ENCODE measurements at regions not wholly inside any gene's neighbourhood (a gene's known extent, or its start where the extent isn't known, plus 50 kb on each side); places are given as distances from the start of the nearest gene placed in this dataset.

- H3K36me3 ChIP-seq = no peaks in the 10 kb centered on the region
- H3K27me3 ChIP-seq = no peaks in the 10 kb centered on the region
- no peak overlapping the region for H2AFZ ChIP-seq (replicated peaks)
- no peaks in the 10 kb centered on the region for H3K9me3 ChIP-seq (ENCODE audit: low read depth)
- H3K9ac ChIP-seq = no peak overlapping the region
- TF ChIP-seq EZH2phosphoT487 (IDR thresholded peaks at IDR 0.05) (no peak), EZH2 (IDR thresholded peaks at IDR 0.05) (no peak), CTCF (IDR thresholded peaks at IDR 0.05) (no peak)
- no peak for DNase-seq (ENCODE audit: low spot score)
- Mint-ChIP-seq H3K4me3 (no peak overlapping the region), H3K27ac (no peak overlapping the region), H3K27me3 (ENCODE audit: insufficient read depth, low read depth) (peaks cover 7% of the 10 kb centered on the region), H3K4me1 (peaks cover 4% of the 10 kb centered on the region), H3K36me3 (peaks cover 10% of the 10 kb centered on the region), H3K9me3 (peaks cover 7% of the 10 kb centered on the region)
- H4K20me1 ChIP-seq (ENCODE audit: low read depth) = no peaks in the 10 kb centered on the region
- H3K4me2 ChIP-seq = no peak overlapping the region
- no peaks in the 10 kb centered on the region for H3K4me1 ChIP-seq
- H3F3A ChIP-seq (ENCODE audit: low read depth) = no peaks in the 10 kb centered on the region
- H3K79me2 ChIP-seq (ENCODE audit: low read depth) = no peaks in the 10 kb centered on the region
- no peak overlapping the region for H3K27ac ChIP-seq
- H3K4me3 ChIP-seq = no peak overlapping the region
Observed at GRCh38 chr18:39340418-39340817, 1774.8 kb upstream of the CELF4 start.

GRCh38 chr18:39329496-39330275 lies 1764.1 kb upstream of the CELF4 start:
- TF ChIP-seq EZH2 (IDR thresholded peaks at IDR 0.05) (no peak), CTCF (IDR thresholded peaks at IDR 0.05) (no peak), EZH2phosphoT487 (IDR thresholded peaks at IDR 0.05) (no peak)
- no peaks in the 10 kb centered on the region for H4K20me1 ChIP-seq (ENCODE audit: low read depth)
- DNase-seq (ENCODE audit: low spot score) = no peak
- no peak overlapping the region for H3K4me2 ChIP-seq
- no peak overlapping the region for H2AFZ ChIP-seq (replicated peaks)
- no peaks in the 10 kb centered on the region for H3K4me1 ChIP-seq
- no peaks in the 10 kb centered on the region for H3K9me3 ChIP-seq (ENCODE audit: low read depth)
- H3K9ac ChIP-seq = no peak overlapping the region
- H3K4me3 Mint-ChIP-seq = no peak overlapping the region
- H3K27me3 Mint-ChIP-seq (ENCODE audit: insufficient read depth, low read depth) = peaks cover 2% of the 10 kb centered on the region
- peaks cover 5% of the 10 kb centered on the region for H3F3A ChIP-seq (ENCODE audit: low read depth)
- H3K79me2 ChIP-seq (ENCODE audit: low read depth) = no peaks in the 10 kb centered on the region
- H3K9me3 Mint-ChIP-seq = no peaks in the 10 kb centered on the region
- no peak overlapping the region for H3K27ac ChIP-seq
- H3K27me3 ChIP-seq = no peaks in the 10 kb centered on the region
- peaks cover 4% of the 10 kb centered on the region for H3K4me1 Mint-ChIP-seq
- no peak overlapping the region for H3K4me3 ChIP-seq
- no peak overlapping the region for H3K27ac Mint-ChIP-seq
- no peaks in the 10 kb centered on the region for H3K36me3 ChIP-seq
- H3K36me3 Mint-ChIP-seq = no peaks in the 10 kb centered on the region

GRCh38 chr18:39326772-39327171 lies 1761.2 kb upstream of the CELF4 start:
- TF ChIP-seq CTCF (IDR thresholded peaks at IDR 0.05) = no peak
- no peak for TF ChIP-seq EZH2 (IDR thresholded peaks at IDR 0.05)
- no peak for TF ChIP-seq EZH2phosphoT487 (IDR thresholded peaks at IDR 0.05)
- Histone ChIP-seq H3K9ac (no peak overlapping the region), H3K36me3 (no peaks in the 10 kb centered on the region), H3K79me2 (ENCODE audit: low read depth) (no peaks in the 10 kb centered on the region), H3K4me2 (no peak overlapping the region), H3K4me1 (no peaks in the 10 kb centered on the region), H3K4me3 (no peak overlapping the region), H3K9me3 (ENCODE audit: low read depth) (no peaks in the 10 kb centered on the region), H3K27me3 (no peaks in the 10 kb centered on the region), H2AFZ (replicated peaks) (no peak overlapping the region), H3F3A (ENCODE audit: low read depth) (peaks cover 6% of the 10 kb centered on the region), H3K27ac (no peak overlapping the region), H4K20me1 (ENCODE audit: low read depth) (no peaks in the 10 kb centered on the region)
- H3K9me3 Mint-ChIP-seq = no peaks in the 10 kb centered on the region
- no peak overlapping the region for H3K4me3 Mint-ChIP-seq
- peaks cover 2% of the 10 kb centered on the region for H3K27me3 Mint-ChIP-seq (ENCODE audit: insufficient read depth, low read depth)
- H3K4me1 Mint-ChIP-seq = peaks cover 2% of the 10 kb centered on the region
- H3K27ac Mint-ChIP-seq = no peak overlapping the region
- no peak for DNase-seq (ENCODE audit: low spot score)
- H3K36me3 Mint-ChIP-seq = no peaks in the 10 kb centered on the region
